Ovary (tissue), 7 donors: ENCODE measurements at regions not wholly inside any gene's neighbourhood (a gene's known extent, or its start where the extent isn't known, plus 50 kb on each side); places are given as distances from the start of the nearest gene placed in this dataset.
"Not testable (repeated sequence)": the region's sequence is repeated elsewhere in the genome, so short reads cannot be mapped to it uniquely, and the experiment has no call there.

Experiments
- DNase-seq, 5 donors: peaks; one replicate each; pipeline ENCODE4 v3.0.0-alpha.2; 2019 to 2020
- H3K27ac ChIP-seq, 2 donors: fragments of 200-600 bp; one replicate each; pipeline versions ENCODE4 v1.5.1 to v1.8.0; 2019 to 2022
- H3K27me3 ChIP-seq: fragments of 200-600 bp; one replicate; pipeline ENCODE4 v1.8.0; 2022
- H3K36me3 ChIP-seq: fragments of 200-600 bp; sonication (generic); one replicate; pipeline ENCODE4 v1.5.1; 2019
- H3K4me1 ChIP-seq: one replicate; pipeline ENCODE4 v1.8.1; 2013; ENCODE audit warnings: mild to moderate bottlenecking, moderate library complexity; ENCODE audit not compliant: insufficient read depth
- H3K4me3 ChIP-seq: fragments of 200-600 bp; sonication (generic); one replicate; pipeline ENCODE4 v1.5.1; 2017
- H3K9me3 ChIP-seq, 2 donors: fragments of 200-600 bp in 1 of 2; sonication (generic) in 1 of 2; one replicate each; pipeline versions ENCODE4 v1.5.1 to v1.8.1; 2013 to 2019; ENCODE audit warnings: mild to moderate bottlenecking in 1 of 2, moderate library complexity in 1 of 2
- EP300 ChIP-seq: sonication (generic); formaldehyde crosslinking; IDR thresholded peaks from one replicate; pipeline ENCODE4 v1.6.1; 2017; ENCODE audit warnings: antibody characterized with exemption
- POLR2A ChIP-seq: fragments of 450-650 bp; IDR thresholded peaks from one replicate; pipeline ENCODE4 v1.6.1; 2017; ENCODE audit warnings: antibody characterized with exemption, mild to moderate bottlenecking, moderate library complexity
- WGBS, 3 donors: extraction: QIAGEN DNeasy Blood & Tissue Kit in 1 of 3; methylation state at CpG; one replicate each; pipeline versions ENCODE4 v1.1.5 to v1.1.7; 2013 to 2017; 5-methylcytosine and 5-hydroxymethylcytosine counted together
- intact Hi-C, 4 donors: fragments of 100-400 bp; cut with DNase I; formaldehyde crosslinking; loops; one replicate each; pipeline versions ENCODE4 v1.11.0 to v1.15.1; 2022 to 2023
- TF ChIP-seq, protein P1 (sequence below), 3 donors: fragments of 450-650 bp in 2 of 3; fragments of 200-600 bp in 1 of 3; IDR thresholded peaks; one replicate each; pipeline versions ENCODE4 v1.5.1 to v1.8.0; 2016 to 2022; ENCODE audit warnings: antibody characterized with exemption in 3 of 3, mild to moderate bottlenecking in 1 of 3
- donor health status: DM: no; HTN: no; CAD: no; lungs with moderate emphysema.
- donor health status: DM: no; HTN: no; CAD: no.
- donor health status: Bipolar disorder and iron deficiency.
- donor health status: DM: no; HTN: no; CAD: no.
- donor health status: DM: yes; HTN: yes; CAD: no.

GRCh38 chr2:184047536-184047935 is 550.8 kb upstream of the ZNF804A start:
- no peaks in the 10 kb centered on the region for H3K9me3 ChIP-seq
- TF ChIP-seq POLR2A, result no peak
- TF ChIP-seq, protein P1, sequence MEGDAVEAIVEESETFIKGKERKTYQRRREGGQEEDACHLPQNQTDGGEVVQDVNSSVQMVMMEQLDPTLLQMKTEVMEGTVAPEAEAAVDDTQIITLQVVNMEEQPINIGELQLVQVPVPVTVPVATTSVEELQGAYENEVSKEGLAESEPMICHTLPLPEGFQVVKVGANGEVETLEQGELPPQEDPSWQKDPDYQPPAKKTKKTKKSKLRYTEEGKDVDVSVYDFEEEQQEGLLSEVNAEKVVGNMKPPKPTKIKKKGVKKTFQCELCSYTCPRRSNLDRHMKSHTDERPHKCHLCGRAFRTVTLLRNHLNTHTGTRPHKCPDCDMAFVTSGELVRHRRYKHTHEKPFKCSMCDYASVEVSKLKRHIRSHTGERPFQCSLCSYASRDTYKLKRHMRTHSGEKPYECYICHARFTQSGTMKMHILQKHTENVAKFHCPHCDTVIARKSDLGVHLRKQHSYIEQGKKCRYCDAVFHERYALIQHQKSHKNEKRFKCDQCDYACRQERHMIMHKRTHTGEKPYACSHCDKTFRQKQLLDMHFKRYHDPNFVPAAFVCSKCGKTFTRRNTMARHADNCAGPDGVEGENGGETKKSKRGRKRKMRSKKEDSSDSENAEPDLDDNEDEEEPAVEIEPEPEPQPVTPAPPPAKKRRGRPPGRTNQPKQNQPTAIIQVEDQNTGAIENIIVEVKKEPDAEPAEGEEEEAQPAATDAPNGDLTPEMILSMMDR (IDR thresholded peaks at IDR 0.05), result no peak
- TF ChIP-seq EP300, result no peak
- H3K27me3 ChIP-seq, result no peaks in the 10 kb centered on the region
- no peak overlapping the region for H3K4me3 ChIP-seq
- H3K4me1 ChIP-seq, result no peaks in the 10 kb centered on the region
- H3K36me3 ChIP-seq, result no peaks in the 10 kb centered on the region
- no peak for DNase-seq
- intact Hi-C loops, result no loop called here
- WGBS, 3 donors, result 48 to 68% (median 49%) methylated on average over 3 of the region's 3 CpGs
- H3K27ac ChIP-seq, result no peak overlapping the region

DNA sequence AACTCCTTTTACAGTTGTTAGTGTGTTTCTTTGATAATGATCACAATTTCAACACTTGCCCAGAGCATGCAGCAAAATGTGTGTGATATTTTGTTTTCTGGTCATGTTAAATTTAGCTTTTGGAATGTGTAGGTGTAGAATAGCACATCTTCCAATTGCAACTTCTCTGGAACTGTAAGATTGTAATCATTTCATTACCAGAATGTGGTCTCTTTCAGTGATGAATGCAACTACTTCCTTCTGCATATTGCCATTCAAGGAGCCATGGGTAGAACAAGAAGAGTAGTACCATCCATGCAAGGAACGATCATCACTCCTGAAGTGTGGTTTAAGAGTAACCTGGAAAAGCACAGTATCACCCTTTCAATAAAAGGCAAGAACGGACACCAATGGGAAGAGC is 548.8 kb upstream of the ZNF804A start:
- no peaks in the 10 kb centered on the region for H3K27me3 ChIP-seq
- intact Hi-C loops, result no loop called here
- 95 to 98% (median 97%) methylated on average over 2 of the region's 2 CpGs for WGBS, 3 donors
- H3K36me3 ChIP-seq, result no peaks in the 10 kb centered on the region
- TF ChIP-seq, protein P1 (IDR thresholded peaks at IDR 0.05), result no peak
- TF ChIP-seq EP300 (no peak), POLR2A (no peak)
- H3K4me3 ChIP-seq, result no peak overlapping the region
- H3K9me3 ChIP-seq, result no peaks in the 10 kb centered on the region
- H3K4me1 ChIP-seq, result no peaks in the 10 kb centered on the region
- DNase-seq, result no peak
- H3K27ac ChIP-seq, result no peak overlapping the region

GRCh38 chr2:184053326-184053725 is 545.0 kb upstream of the ZNF804A start:
- no peak overlapping the region for H3K4me3 ChIP-seq
- WGBS, 3 donors, result 43 to 44% (median 44%) methylated on average over 3 of the region's 3 CpGs
- H3K9me3 ChIP-seq, result no peaks in the 10 kb centered on the region
- peaks cover 2% of the 10 kb centered on the region for H3K27me3 ChIP-seq
- no peaks in the 10 kb centered on the region for H3K36me3 ChIP-seq
- intact Hi-C loops, result no loop called here
- no peak for TF ChIP-seq EP300
- TF ChIP-seq, protein P1 (IDR thresholded peaks at IDR 0.05), result no peak
- TF ChIP-seq POLR2A, result no peak
- DNase-seq, result no peak
- H3K4me1 ChIP-seq, result no peaks in the 10 kb centered on the region
- H3K27ac ChIP-seq, result no peak overlapping the region

DNA sequence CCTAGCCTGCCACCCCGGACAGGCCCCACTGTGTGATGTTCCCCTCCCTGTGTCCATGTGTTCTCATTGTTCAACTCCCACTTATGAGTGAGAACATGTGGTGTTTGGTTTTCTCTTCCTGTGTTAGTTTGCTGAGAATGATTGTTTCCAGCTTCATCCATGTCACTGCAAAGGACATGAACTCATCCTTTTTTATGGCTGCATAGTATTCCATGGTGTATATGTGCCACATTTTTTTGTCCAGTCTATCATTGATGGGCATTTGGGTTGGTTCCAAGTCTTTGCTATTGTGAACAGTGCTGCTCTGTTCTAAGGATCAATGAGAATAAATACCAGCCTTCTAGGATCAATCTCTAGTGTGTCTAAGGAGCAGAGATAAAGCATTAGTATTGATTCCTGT is 543.9 kb upstream of the ZNF804A start:
- 80 to 96% (median 91%) methylated on average over 1 of the region's 1 CpG for whole genome bisulfite sequencing, 3 donors
- H3K27ac ChIP-seq, H3K36me3 ChIP-seq, H3K9me3 ChIP-seq, H3K4me1 ChIP-seq, intact Hi-C loops, H3K27me3 ChIP-seq, DNase-seq, H3K4me3 ChIP-seq: not testable (repeated sequence)

GRCh38 chr2:184057910-184058309 is 540.4 kb upstream of the ZNF804A start:
- Histone ChIP-seq H3K27me3 (peaks cover 2% of the 10 kb centered on the region), H3K4me3 (no peak overlapping the region), H3K36me3 (no peaks in the 10 kb centered on the region), H3K4me1 (no peaks in the 10 kb centered on the region), H3K9me3 (no peaks in the 10 kb centered on the region), H3K27ac (no peak overlapping the region)
- 75 to 84% (median 82%) methylated on average over 4 of the region's 4 CpGs for WGBS, 3 donors
- TF ChIP-seq EP300 (no peak), POLR2A (no peak)
- TF ChIP-seq, protein P1 (IDR thresholded peaks at IDR 0.05), result no peak
- no peak for DNase-seq
- intact Hi-C loops, result no loop called here

DNA sequence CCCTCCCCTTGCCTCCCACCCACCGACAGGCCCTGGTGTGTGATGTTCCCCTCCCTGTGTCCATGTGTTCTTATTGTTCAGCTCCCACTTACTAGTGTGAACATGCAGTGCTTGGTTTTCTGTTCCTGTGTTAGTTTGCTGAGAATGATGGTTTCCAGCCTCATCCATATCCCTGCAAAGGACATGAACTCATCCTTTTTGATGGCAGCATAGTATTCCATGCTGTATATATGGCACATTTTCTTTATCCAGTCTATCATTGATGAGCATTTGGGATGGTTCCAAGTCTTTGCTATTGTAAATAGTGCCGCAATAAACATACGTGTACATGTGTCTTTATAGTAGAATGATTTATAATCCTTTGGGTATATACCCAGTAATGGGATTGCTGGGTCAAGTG is 538.1 kb upstream of the ZNF804A start:
- H3K27ac ChIP-seq, H3K9me3 ChIP-seq, H3K4me1 ChIP-seq, H3K4me3 ChIP-seq, H3K36me3 ChIP-seq, intact Hi-C loops, H3K27me3 ChIP-seq, DNase-seq: not testable (repeated sequence)
- 89 to 97% (median 91%) methylated on average over 3 of the region's 3 CpGs for WGBS, 3 donors
